Liver (tissue), 8 donors: ENCODE measurements at regions not wholly inside any gene's neighbourhood (a gene's known extent, or its start where the extent isn't known, plus 50 kb on each side); places are given as distances from the start of the nearest gene placed in this dataset.

Source experiments
- DNase-seq: peaks from one replicate; pipeline ENCODE4 v3.0.0-alpha.2; 2017; ENCODE audit warnings: low spot score
- H3K27ac ChIP-seq, 2 donors: one replicate each; pipeline ENCODE4 v1.7.0; 2013; ENCODE audit warnings: inconsistent platforms in 2 of 2, low read length in 2 of 2, control low read depth in 1 of 2, low read depth in 1 of 2, mild to moderate bottlenecking in 1 of 2
- H3K27me3 ChIP-seq, 4 donors: one replicate each; pipeline versions ENCODE4 v1.6.1 to v1.7.0; 2013; ENCODE audit warnings: low read length in 3 of 4, inconsistent platforms in 1 of 4, mild to moderate bottlenecking in 1 of 4, moderate library complexity in 1 of 4; ENCODE audit not compliant: control insufficient read depth in 4 of 4, insufficient read depth in 4 of 4
- H3K36me3 ChIP-seq, 4 donors: one replicate each; pipeline versions ENCODE4 v1.6.1 to v1.7.0; 2013; ENCODE audit warnings: low read length in 3 of 4, mild to moderate bottlenecking in 3 of 4, low read depth in 1 of 4, moderate library complexity in 1 of 4; ENCODE audit not compliant: control insufficient read depth in 4 of 4, insufficient read depth in 3 of 4
- H3K4me1 ChIP-seq, 4 donors: one replicate each; pipeline versions ENCODE4 v1.6.1 to v1.7.0; 2013; ENCODE audit warnings: low read length in 3 of 4, mild to moderate bottlenecking in 3 of 4, moderate library complexity in 1 of 4; ENCODE audit not compliant: control insufficient read depth in 4 of 4, insufficient read depth in 4 of 4
- H3K4me3 ChIP-seq, 3 donors: one replicate each; pipeline versions ENCODE4 v1.6.1 to v1.7.0; 2013; ENCODE audit warnings: low read length in 3 of 3, control low read depth in 1 of 3, low read depth in 1 of 3, mild to moderate bottlenecking in 1 of 3
- H3K9ac ChIP-seq, 2 donors: one replicate each; pipeline ENCODE4 v1.7.0; 2013; ENCODE audit warnings: low read length in 2 of 2, mild to moderate bottlenecking in 2 of 2, moderate library complexity in 2 of 2, control low read depth in 1 of 2, low read depth in 1 of 2
- H3K9me3 ChIP-seq, 4 donors: one replicate each; pipeline versions ENCODE4 v1.6.1 to v1.7.0; 2013; ENCODE audit warnings: low read length in 3 of 4; ENCODE audit not compliant: control insufficient read depth in 4 of 4
- ATF3 ChIP-seq: IDR thresholded peaks from 2 replicates; pipeline ENCODE4 v1.6.1; 2016; ENCODE audit warnings: antibody characterized with exemption
- CTCF ChIP-seq: fragments of 150-350 bp; IDR thresholded peaks from 2 replicates; pipeline ENCODE4 v1.5.1; 2017; ENCODE audit warnings: improper control_type of control experiment, low read depth, low read length; ENCODE audit not compliant: missing input control
- EGR1 ChIP-seq, 2 donors: IDR thresholded peaks; 2 replicates each; pipeline ENCODE4 v1.6.1; 2016 to 2018; ENCODE audit warnings: antibody characterized with exemption in 2 of 2, low read depth in 2 of 2
- FOXA1 ChIP-seq: IDR thresholded peaks from 2 replicates; pipeline ENCODE4 v1.6.1; 2016; ENCODE audit warnings: antibody characterized with exemption
- FOXA2 ChIP-seq: IDR thresholded peaks from 2 replicates; pipeline ENCODE4 v1.6.1; 2016; ENCODE audit warnings: antibody characterized with exemption
- GABPA ChIP-seq, 2 donors: IDR thresholded peaks in 1 of 2; conservative IDR thresholded peaks in 1 of 2; 2 replicates each; pipeline ENCODE4 v1.6.1; 2016; ENCODE audit warnings: antibody characterized with exemption in 2 of 2, mild to moderate bottlenecking in 1 of 2, moderate library complexity in 1 of 2
- HNF4A ChIP-seq, 2 donors: conservative IDR thresholded peaks; 2 replicates each; pipeline ENCODE4 v1.6.1; 2016; ENCODE audit warnings: antibody characterized with exemption in 2 of 2, mild to moderate bottlenecking in 2 of 2
- HNF4G ChIP-seq: IDR thresholded peaks from 2 replicates; pipeline ENCODE4 v1.6.1; 2016; ENCODE audit warnings: antibody characterized with exemption
- JUND ChIP-seq, 2 donors: IDR thresholded peaks; 2 replicates each; pipeline ENCODE4 v1.6.1; 2016; ENCODE audit warnings: antibody characterized with exemption in 2 of 2
- MAX ChIP-seq: IDR thresholded peaks from 2 replicates; pipeline ENCODE4 v1.6.1; 2016; ENCODE audit warnings: antibody characterized with exemption
- RAD21 ChIP-seq, 2 donors: IDR thresholded peaks; 2 replicates each; pipeline ENCODE4 v1.6.1; 2016; ENCODE audit warnings: antibody characterized with exemption in 2 of 2, mild to moderate bottlenecking in 2 of 2
- REST ChIP-seq: IDR thresholded peaks from 2 replicates; pipeline ENCODE4 v1.6.1; 2016; ENCODE audit warnings: antibody characterized with exemption, mild to moderate bottlenecking
- RXRA ChIP-seq, 2 donors: IDR thresholded peaks; 2 replicates each; pipeline ENCODE4 v1.6.1; 2017 to 2018; ENCODE audit warnings: antibody characterized with exemption in 2 of 2, mild to moderate bottlenecking in 1 of 2
- SP1 ChIP-seq: IDR thresholded peaks from 2 replicates; pipeline ENCODE4 v1.6.1; 2018; ENCODE audit warnings: antibody characterized with exemption, mild to moderate bottlenecking
- TAF1 ChIP-seq: conservative IDR thresholded peaks from 2 replicates; pipeline ENCODE4 v1.6.1; 2016; ENCODE audit warnings: antibody characterized with exemption, mild to moderate bottlenecking
- YY1 ChIP-seq: IDR thresholded peaks from 2 replicates; pipeline ENCODE4 v1.6.1; 2016; ENCODE audit warnings: antibody characterized with exemption, mild to moderate bottlenecking
- ZBTB33 ChIP-seq: IDR thresholded peaks from 2 replicates; pipeline ENCODE4 v1.6.1; 2016; ENCODE audit warnings: antibody characterized with exemption
- WGBS: extraction: QIAGEN DNeasy Blood & Tissue Kit; methylation state at CpG from one replicate; pipeline ENCODE4 v1.1.7; 2013; 5-methylcytosine and 5-hydroxymethylcytosine counted together
- donor health status: healthy.
- donor health status: healthy.
- donor health status: healthy.
- donor health status: healthy.
- donor health status: healthy.

GRCh38 chr4:107312366-107312765, 276.3 kb upstream of the DKK2 start:
- no peak overlapping the region for H3K4me3 ChIP-seq
- H3K27me3 ChIP-seq, result no peaks in the 10 kb centered on the region
- no peaks in the 10 kb centered on the region for H3K4me1 ChIP-seq
- H3K9ac ChIP-seq, result no peak overlapping the region
- WGBS, result 82% methylated on average over 4 of the region's 4 CpGs
- H3K27ac ChIP-seq, result no peak overlapping the region
- H3K9me3 ChIP-seq, result no peaks in the 10 kb centered on the region
- no peak for DNase-seq
- H3K36me3 ChIP-seq, result no peaks in the 10 kb centered on the region
- TF ChIP-seq GABPA (IDR thresholded peaks at IDR 0.05 in 1 of 2, conservative IDR thresholded peaks at IDR 0.05 in 1 of 2) (no peak), FOXA2 (no peak), CTCF (no peak), FOXA1 (no peak), EGR1 (IDR thresholded peaks at IDR 0.05; ENCODE audit: low read depth in 2 of 2) (no peak), MAX (no peak), HNF4A (conservative IDR thresholded peaks at IDR 0.05) (no peak), REST (no peak), RXRA (IDR thresholded peaks at IDR 0.05) (no peak), HNF4G (no peak), ATF3 (no peak), SP1 (no peak), YY1 (no peak), RAD21 (IDR thresholded peaks at IDR 0.05) (no peak)

GRCh38 chr4:107304699-107305286, 268.7 kb upstream of the DKK2 start:
- WGBS, result 33% methylated on average over 5 of the region's 5 CpGs
- no peak for DNase-seq
- TF ChIP-seq ZBTB33, result no peak
- no peak for TF ChIP-seq GABPA (IDR thresholded peaks at IDR 0.05 in 1 of 2, conservative IDR thresholded peaks at IDR 0.05 in 1 of 2)
- TF ChIP-seq YY1, result no peak
- TF ChIP-seq SP1, result no peak
- no peak for TF ChIP-seq CTCF
- TF ChIP-seq REST, result no peak
- no peak for TF ChIP-seq FOXA1
- TF ChIP-seq RXRA (IDR thresholded peaks at IDR 0.05), result no peak
- TF ChIP-seq TAF1, result no peak
- no peak for TF ChIP-seq FOXA2
- TF ChIP-seq MAX, result no peak
- no peak for TF ChIP-seq EGR1 (IDR thresholded peaks at IDR 0.05; ENCODE audit: low read depth in 2 of 2)
- no peak for TF ChIP-seq JUND (IDR thresholded peaks at IDR 0.05)
- Histone ChIP-seq H3K4me3 (no peak overlapping the region), H3K4me1 (no peaks in the 10 kb centered on the region), H3K27ac (no peak overlapping the region), H3K9me3 (no peaks in the 10 kb centered on the region), H3K27me3 (no peaks in the 10 kb centered on the region), H3K9ac (no peak overlapping the region), H3K36me3 (no peaks in the 10 kb centered on the region)
